ENCODE measurements at regions not wholly inside any gene's neighbourhood (a gene's known extent, or its start where the extent isn't known, plus 50 kb on each side); places are given as distances from the start of the nearest gene placed in this dataset.
"Not testable (repeated sequence)": the region's sequence is repeated elsewhere in the genome, so short reads cannot be mapped to it uniquely, and the experiment has no call there.

GRCh38 chr1:120357046-120357445 lies 57.8 kb upstream of the NBPF8 start:
- DNase-seq = peak in 1 of 4 experiments; percentile 47

- DNase-seq = not testable (repeated sequence)
Measured at GRCh38 chr1:120356170-120356569, 58.7 kb upstream of the NBPF8 start.

- DNase-seq = peak in 2 of 4 experiments; percentile 23
Measured at GRCh38 chr1:120354618-120355184, 60.1 kb upstream of the NBPF8 start.

- not testable (repeated sequence) for DNase-seq
Measured at GRCh38 chr1:120342231-120343073, 72.4 kb upstream of the NBPF8 start.

GRCh38 chr1:120341756-120342155 lies 73.1 kb upstream of the NBPF8 start:
- not testable (repeated sequence) for DNase-seq

- peak in 1 of 4 experiments; percentile 7 for DNase-seq
Measured at GRCh38 chr1:120340838-120341751, 73.7 kb upstream of the NBPF8 start.

- not testable (repeated sequence) for DNase-seq
Measured at GRCh38 chr1:120315738-120316137, 99.1 kb upstream of the NBPF8 start.

- not testable (repeated sequence) for DNase-seq
Measured at GRCh38 chr1:120311930-120312329, 102.9 kb upstream of the NBPF8 start.

GRCh38 chr1:120308940-120309578 lies 105.8 kb upstream of the NBPF8 start:
- DNase-seq = not testable (repeated sequence)

- DNase-seq = not testable (repeated sequence)
Measured at GRCh38 chr1:120305046-120305445, 109.8 kb upstream of the NBPF8 start.

GRCh38 chr1:120304341-120304740 lies 110.5 kb upstream of the NBPF8 start:
- not testable (repeated sequence) for DNase-seq

GRCh38 chr1:120299433-120300057 lies 115.3 kb upstream of the NBPF8 start:
- DNase-seq = not testable (repeated sequence)

GRCh38 chr1:120298487-120298886 lies 116.3 kb upstream of the NBPF8 start:
- not testable (repeated sequence) for DNase-seq

- DNase-seq = not testable (repeated sequence)
Measured at GRCh38 chr1:120297345-120297953, 117.4 kb upstream of the NBPF8 start.

- not testable (repeated sequence) for DNase-seq
Measured at GRCh38 chr1:120290105-120290504, 113.8 kb upstream of the SEC22B start.

GRCh38 chr1:120289601-120290074 lies 113.3 kb upstream of the SEC22B start:
- DNase-seq = not testable (repeated sequence)

GRCh38 chr1:120288814-120289600 lies 112.7 kb upstream of the SEC22B start:
- not testable (repeated sequence) for DNase-seq

GRCh38 chr1:120288167-120288566 lies 111.8 kb upstream of the SEC22B start:
- not testable (repeated sequence) for DNase-seq

GRCh38 chr1:120282744-120283464 lies 106.6 kb upstream of the SEC22B start:
- not testable (repeated sequence) for DNase-seq

- not testable (repeated sequence) for DNase-seq
Measured at GRCh38 chr1:120278259-120278610, 101.9 kb upstream of the SEC22B start.
